Trophoblast cell (in vitro differentiated cells and primary cell): ENCODE measurements at regions not wholly inside any gene's neighbourhood (a gene's known extent, or its start where the extent isn't known, plus 50 kb on each side); places are given as distances from the start of the nearest gene placed in this dataset.

Experiments used
- DNase-seq, 2 donors: peaks; one replicate each; pipeline ENCODE4 v3.0.0-alpha.2; 2016
- H2AFZ ChIP-seq: 2 replicates; pipeline ENCODE4 v1.6.1; 2013; ENCODE audit warnings: low read length, moderate library complexity, mild to moderate bottlenecking; ENCODE audit not compliant: insufficient read depth, poor library complexity
- H2AK5ac ChIP-seq: 2 replicates; pipeline ENCODE4 v1.6.1; 2013; ENCODE audit warnings: mild to moderate bottlenecking, low read length
- H2BK120ac ChIP-seq: 2 replicates; pipeline ENCODE4 v1.6.1; 2013; ENCODE audit warnings: low read length, mild to moderate bottlenecking, moderate library complexity; ENCODE audit not compliant: insufficient read depth, poor library complexity
- H2BK12ac ChIP-seq: 2 replicates; pipeline ENCODE4 v1.6.1; 2013; ENCODE audit warnings: mild to moderate bottlenecking, low read length, moderate library complexity
- H2BK5ac ChIP-seq: 2 replicates; pipeline ENCODE4 v1.6.1; 2013; ENCODE audit warnings: low read length, low read depth, moderate library complexity, mild to moderate bottlenecking; ENCODE audit not compliant: poor library complexity
- H3K14ac ChIP-seq: 2 replicates; pipeline ENCODE4 v1.6.1; 2013; ENCODE audit warnings: mild to moderate bottlenecking, low read length
- H3K18ac ChIP-seq: 2 replicates; pipeline ENCODE4 v1.6.1; 2013; ENCODE audit warnings: mild to moderate bottlenecking, low read length
- H3K23ac ChIP-seq: 2 replicates; pipeline ENCODE4 v1.6.1; 2013; ENCODE audit warnings: low read length
- H3K27ac ChIP-seq: 2 replicates; pipeline ENCODE4 v1.5.1; 2013; ENCODE audit warnings: low read depth, mild to moderate bottlenecking, inconsistent platforms, low read length, moderate library complexity
- H3K27me3 ChIP-seq: 2 replicates; pipeline ENCODE4 v1.6.1; 2013; ENCODE audit warnings: inconsistent platforms, mild to moderate bottlenecking, low read length, moderate library complexity; ENCODE audit not compliant: insufficient read depth
- H3K36me3 ChIP-seq, 2 experiments: 1 replicate in 1 of 2; 2 replicates in 1 of 2; pipeline ENCODE4 v1.6.1; 2013; ENCODE audit warnings: low read length in 2 of 2, mild to moderate bottlenecking in 2 of 2, moderate library complexity in 1 of 2; ENCODE audit not compliant: insufficient read depth in 2 of 2, control insufficient read depth in 1 of 2
- H3K4ac ChIP-seq: 2 replicates; pipeline ENCODE4 v1.6.1; 2013; ENCODE audit warnings: low read depth, mild to moderate bottlenecking, low read length, moderate library complexity
- H3K4me1 ChIP-seq, 2 experiments: 1 replicate in 1 of 2; 2 replicates in 1 of 2; pipeline ENCODE4 v1.6.1; 2013; ENCODE audit warnings: low read length in 2 of 2, mild to moderate bottlenecking in 2 of 2, moderate library complexity in 1 of 2; ENCODE audit not compliant: insufficient read depth in 2 of 2, control insufficient read depth in 1 of 2
- H3K4me2 ChIP-seq: 2 replicates; pipeline ENCODE4 v1.6.1; 2013; ENCODE audit warnings: inconsistent platforms, mild to moderate bottlenecking, low read length, moderate library complexity
- H3K4me3 ChIP-seq: 2 replicates; pipeline ENCODE4 v1.5.1; 2013; ENCODE audit warnings: mild to moderate bottlenecking, low read depth, low read length, inconsistent platforms
- H3K79me1 ChIP-seq: one replicate; pipeline ENCODE4 v1.6.1; 2013; ENCODE audit warnings: low read length
- H3K79me2 ChIP-seq: 2 replicates; pipeline ENCODE4 v1.6.1; 2013; ENCODE audit warnings: low read length, mild to moderate bottlenecking; ENCODE audit not compliant: control insufficient read depth, insufficient read depth, poor library complexity
- H3K9ac ChIP-seq: 2 replicates; pipeline ENCODE4 v1.6.1; 2013; ENCODE audit warnings: mild to moderate bottlenecking, low read length
- H3K9me3 ChIP-seq: 2 replicates; pipeline ENCODE4 v1.6.1; 2013; ENCODE audit warnings: low read depth, mild to moderate bottlenecking, control low read depth, inconsistent platforms, low read length; ENCODE audit not compliant: insufficient read depth
- H4K12ac ChIP-seq: 2 replicates; pipeline ENCODE4 v1.6.1; 2013; ENCODE audit warnings: low read depth, mild to moderate bottlenecking, low read length, moderate library complexity
- H4K8ac ChIP-seq: 2 replicates; pipeline ENCODE4 v1.6.1; 2013; ENCODE audit warnings: low read depth, mild to moderate bottlenecking, low read length, moderate library complexity
- H4K91ac ChIP-seq: one replicate; pipeline ENCODE4 v1.6.1; 2013; ENCODE audit warnings: low read depth, mild to moderate bottlenecking, low read length, moderate library complexity
- WGBS: extraction: QIAGEN DNeasy Blood & Tissue Kit; methylation state at CpG from one replicate; pipeline ENCODE4 v1.1.7; 2013; ENCODE audit warnings: missing lambda C conversion rate; ENCODE audit not compliant: insufficient read length, insufficient coverage; ENCODE audit errors: extremely low coverage; 5-methylcytosine and 5-hydroxymethylcytosine counted together

DNA sequence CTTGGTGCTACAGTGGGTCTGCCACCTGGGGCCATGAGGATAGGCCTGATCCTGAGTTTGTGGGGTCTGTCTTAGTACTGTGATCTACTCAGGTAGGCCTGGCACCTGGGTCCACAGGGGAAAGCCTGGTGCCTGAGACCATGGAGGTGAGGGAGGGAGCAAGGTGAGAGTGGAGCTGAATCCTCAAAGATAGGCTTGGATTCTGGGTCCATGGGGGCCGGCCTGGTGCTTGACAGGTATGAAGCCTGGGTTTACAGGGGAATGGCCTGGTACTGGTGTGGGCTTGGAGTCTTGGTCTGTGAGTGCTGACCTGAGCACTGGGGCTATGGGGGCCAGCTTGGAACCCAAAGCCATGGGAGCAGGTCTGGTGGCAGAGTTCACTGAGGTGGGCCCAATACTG is 439.2 kb upstream of the SMARCA2 start:
- H3K14ac ChIP-seq, result no peak overlapping the region
- no peak overlapping the region for H3K4me2 ChIP-seq
- H3K23ac ChIP-seq, result no peak overlapping the region
- H3K4me3 ChIP-seq, result no peak overlapping the region
- H3K9ac ChIP-seq, result no peak overlapping the region
- H3K36me3 ChIP-seq, result no peaks in the 10 kb centered on the region
- H3K79me1 ChIP-seq, result no peaks in the 10 kb centered on the region
- no peaks in the 10 kb centered on the region for H3K79me2 ChIP-seq
- H3K4ac ChIP-seq, result no peak overlapping the region
- no peak overlapping the region for H2AFZ ChIP-seq
- no peak overlapping the region for H4K8ac ChIP-seq
- H4K12ac ChIP-seq, result no peak overlapping the region
- no peak overlapping the region for H4K91ac ChIP-seq
- H2BK120ac ChIP-seq, result no peak overlapping the region
- H2BK12ac ChIP-seq, result no peak overlapping the region
- no peaks in the 10 kb centered on the region for H3K27me3 ChIP-seq
- H2AK5ac ChIP-seq, result no peak overlapping the region
- H3K4me1 ChIP-seq, result no peaks in the 10 kb centered on the region
- H3K18ac ChIP-seq, result no peak overlapping the region
- DNase-seq, result no peak
- no CpG with 5 or more reads among the region's 1 CpG for WGBS
- peaks cover 7% of the 10 kb centered on the region for H3K9me3 ChIP-seq
- no peak overlapping the region for H3K27ac ChIP-seq
- H2BK5ac ChIP-seq, result no peak overlapping the region

DNA sequence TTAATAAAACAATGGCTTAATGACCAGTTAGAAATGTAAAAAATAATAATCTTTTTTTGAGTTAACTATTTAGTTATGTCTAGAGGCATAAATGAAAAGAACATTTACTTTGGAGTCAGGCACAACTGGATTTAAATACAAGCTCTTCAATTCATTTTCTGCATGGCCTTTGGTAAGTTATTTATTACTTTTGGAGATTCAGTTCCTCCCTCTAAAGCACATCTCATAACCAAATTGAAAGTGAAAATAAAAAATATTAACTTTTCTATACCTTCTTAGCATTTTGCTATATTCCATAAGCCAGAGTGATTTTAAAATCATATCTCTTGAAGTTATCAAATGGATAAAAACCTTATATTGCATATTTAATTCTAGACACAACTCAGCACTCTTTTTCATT is 434.9 kb upstream of the SMARCA2 start:
- H4K8ac ChIP-seq, result no peak overlapping the region
- H2BK120ac ChIP-seq, result no peak overlapping the region
- no peak overlapping the region for H2AK5ac ChIP-seq

DNA sequence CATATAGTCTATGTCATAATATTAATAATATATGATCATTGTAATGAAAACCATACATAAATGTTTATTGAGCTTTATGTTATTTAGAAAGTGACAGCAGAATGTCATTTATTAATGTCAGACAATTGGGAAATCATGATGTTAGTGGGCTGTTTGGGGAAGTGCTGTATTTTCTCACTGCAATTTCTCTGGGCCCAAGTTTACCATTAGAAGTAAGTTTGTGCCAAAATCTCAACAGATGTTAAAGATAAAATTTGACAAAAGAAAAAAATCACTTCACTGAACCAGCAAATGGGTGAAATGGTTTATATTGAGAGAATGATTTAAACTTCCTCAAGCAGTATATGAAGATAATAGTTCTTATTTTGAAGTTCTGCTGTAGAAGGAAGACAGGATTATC is 433.2 kb upstream of the SMARCA2 start:
- Histone ChIP-seq H4K12ac (no peak overlapping the region), H3K36me3 (no peaks in the 10 kb centered on the region), H2AFZ (no peak overlapping the region), H3K14ac (no peak overlapping the region), H3K18ac (no peak overlapping the region), H2BK120ac (no peak overlapping the region), H4K91ac (no peak overlapping the region), H3K27ac (no peak overlapping the region), H3K4me2 (no peak overlapping the region), H3K27me3 (no peaks in the 10 kb centered on the region), H3K9me3 (no peaks in the 10 kb centered on the region), H2BK12ac (no peak overlapping the region), H3K4me1 (no peaks in the 10 kb centered on the region), H3K4ac (no peak overlapping the region), H3K79me2 (no peaks in the 10 kb centered on the region), H3K23ac (no peak overlapping the region), H3K4me3 (no peak overlapping the region), H2AK5ac (no peak overlapping the region), H3K9ac (no peak overlapping the region), H3K79me1 (no peaks in the 10 kb centered on the region), H2BK5ac (no peak overlapping the region), H4K8ac (no peak overlapping the region)
- DNase-seq, result no peak

More for the DNA sequence above, 434.9 kb upstream of the SMARCA2 start:
- no peak for DNase-seq
- Histone ChIP-seq H2AFZ (no peak overlapping the region), H2BK12ac (no peak overlapping the region), H3K4ac (no peak overlapping the region), H3K4me1 (no peaks in the 10 kb centered on the region), H3K9me3 (peaks cover 7% of the 10 kb centered on the region), H3K27ac (no peak overlapping the region), H3K36me3 (no peaks in the 10 kb centered on the region), H3K79me2 (no peaks in the 10 kb centered on the region), H3K18ac (no peak overlapping the region), H4K91ac (no peak overlapping the region), H3K9ac (no peak overlapping the region), H2BK5ac (no peak overlapping the region), H3K4me3 (no peak overlapping the region), H3K4me2 (no peak overlapping the region), H3K14ac (no peak overlapping the region), H3K79me1 (no peaks in the 10 kb centered on the region), H3K23ac (no peak overlapping the region), H4K12ac (no peak overlapping the region), H3K27me3 (no peaks in the 10 kb centered on the region)

DNA sequence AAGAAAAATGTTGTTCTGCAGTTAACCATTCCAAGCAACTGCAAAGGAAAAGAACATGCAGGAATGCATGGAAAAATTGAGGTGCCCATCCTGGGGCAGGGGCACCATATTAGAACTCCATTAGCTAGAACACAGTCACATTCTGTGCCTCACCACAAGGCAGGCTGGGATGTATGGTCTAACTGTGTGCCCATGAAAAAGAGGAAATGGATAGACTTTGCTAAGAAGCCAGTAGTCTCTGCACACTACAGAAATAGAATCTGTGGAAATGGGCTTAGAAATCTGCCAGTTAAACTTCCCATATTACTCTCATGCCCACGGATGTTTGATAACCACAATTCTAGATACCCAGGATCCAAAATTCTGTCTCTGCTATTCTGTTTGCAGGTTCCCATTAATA is 423.8 kb upstream of the SMARCA2 start:
- no peak overlapping the region for H2AFZ ChIP-seq
- H3K9ac ChIP-seq, result no peak overlapping the region
- no peak overlapping the region for H3K4me3 ChIP-seq
- H2BK12ac ChIP-seq, result no peak overlapping the region
- H3K14ac ChIP-seq, result no peak overlapping the region
- H4K91ac ChIP-seq, result no peak overlapping the region
- no peaks in the 10 kb centered on the region for H3K79me2 ChIP-seq
- H3K4me2 ChIP-seq, result no peak overlapping the region
- no peak overlapping the region for H2AK5ac ChIP-seq
- H2BK5ac ChIP-seq, result no peak overlapping the region
- H3K9me3 ChIP-seq, result no peaks in the 10 kb centered on the region
- H3K36me3 ChIP-seq, result no peaks in the 10 kb centered on the region
- no peak overlapping the region for H4K8ac ChIP-seq
- H3K27me3 ChIP-seq, result no peaks in the 10 kb centered on the region
- no peak overlapping the region for H3K18ac ChIP-seq
- no peak overlapping the region for H4K12ac ChIP-seq
- H3K4me1 ChIP-seq, result no peaks in the 10 kb centered on the region
- no CpG with 5 or more reads among the region's 1 CpG for WGBS
- H3K79me1 ChIP-seq, result no peaks in the 10 kb centered on the region
- no peak overlapping the region for H3K4ac ChIP-seq
- no peak overlapping the region for H2BK120ac ChIP-seq
- H3K27ac ChIP-seq, result no peak overlapping the region
- no peak overlapping the region for H3K23ac ChIP-seq
- no peak for DNase-seq

DNA sequence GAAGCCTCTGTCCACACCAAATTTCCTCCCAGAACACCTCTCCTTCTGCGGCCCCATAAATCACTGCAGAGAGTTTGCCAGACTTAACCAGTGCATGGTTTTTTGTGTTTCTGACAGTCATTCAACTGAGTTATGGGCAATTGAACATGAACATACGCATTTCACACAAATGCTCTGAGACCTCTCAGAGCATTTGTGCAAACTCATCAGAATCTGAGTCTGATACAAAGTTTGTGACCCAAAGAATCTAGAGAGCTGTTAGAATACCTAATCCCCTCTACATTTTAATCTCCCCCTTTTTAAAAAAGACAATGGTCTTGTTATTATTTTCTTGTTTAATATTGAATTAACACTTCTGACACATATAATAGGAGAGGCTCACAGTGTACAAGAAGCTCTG is 416.9 kb upstream of the SMARCA2 start:
- no peaks in the 10 kb centered on the region for H3K27me3 ChIP-seq
- no peak overlapping the region for H3K27ac ChIP-seq
- H3K4ac ChIP-seq, result no peak overlapping the region
- H4K12ac ChIP-seq, result no peak overlapping the region
- DNase-seq, result no peak
- no peaks in the 10 kb centered on the region for H3K4me1 ChIP-seq
- H2AFZ ChIP-seq, result no peak overlapping the region
- no peak overlapping the region for H3K18ac ChIP-seq
- H3K36me3 ChIP-seq, result no peaks in the 10 kb centered on the region
- no peaks in the 10 kb centered on the region for H3K79me1 ChIP-seq
- no peak overlapping the region for H3K14ac ChIP-seq
- no peak overlapping the region for H2BK120ac ChIP-seq
- no peak overlapping the region for H3K23ac ChIP-seq
- no peaks in the 10 kb centered on the region for H3K9me3 ChIP-seq
- H2BK12ac ChIP-seq, result no peak overlapping the region
- no CpG with 5 or more reads among the region's 2 CpGs for WGBS
- H3K79me2 ChIP-seq, result no peaks in the 10 kb centered on the region
- no peak overlapping the region for H4K91ac ChIP-seq
- H2BK5ac ChIP-seq, result no peak overlapping the region
- H4K8ac ChIP-seq, result no peak overlapping the region
- H3K9ac ChIP-seq, result no peak overlapping the region
- H2AK5ac ChIP-seq, result no peak overlapping the region
- no peak overlapping the region for H3K4me3 ChIP-seq
- H3K4me2 ChIP-seq, result no peak overlapping the region
